Smooth muscle cell of the brain vasculature (primary cell): ENCODE measurements at regions not wholly inside any gene's neighbourhood (a gene's known extent, or its start where the extent isn't known, plus 50 kb on each side); places are given as distances from the start of the nearest gene placed in this dataset.
A peak's percentile ranks its signal among the peaks of the same experiment; 100 is the strongest.

ENCODE experiments used
- DNase-seq: peaks from one replicate; pipeline ENCODE4 v3.0.0-alpha.2; 2012; ENCODE audit warnings: low read depth, low spot score

DNA sequence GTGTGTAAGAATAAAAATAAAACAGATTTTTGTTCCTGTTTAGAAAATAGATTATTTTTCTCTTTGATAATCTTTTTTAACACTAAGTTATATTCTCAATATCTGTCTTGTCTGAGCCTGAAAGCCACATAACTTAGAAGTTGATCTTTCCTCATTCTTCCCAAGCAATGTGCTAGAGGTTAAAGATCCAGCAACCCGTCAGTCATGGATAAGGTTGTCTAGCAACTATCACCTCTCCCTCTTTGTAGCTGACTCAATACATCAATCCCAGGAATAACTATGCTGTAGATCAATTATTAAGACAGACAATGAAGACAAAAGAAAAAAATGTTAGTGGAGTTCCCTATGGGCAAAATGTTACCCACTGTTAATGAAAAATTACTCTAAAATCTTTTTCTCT is 813.1 kb upstream of the CCDC179 start:
- no peak for DNase-seq

DNA sequence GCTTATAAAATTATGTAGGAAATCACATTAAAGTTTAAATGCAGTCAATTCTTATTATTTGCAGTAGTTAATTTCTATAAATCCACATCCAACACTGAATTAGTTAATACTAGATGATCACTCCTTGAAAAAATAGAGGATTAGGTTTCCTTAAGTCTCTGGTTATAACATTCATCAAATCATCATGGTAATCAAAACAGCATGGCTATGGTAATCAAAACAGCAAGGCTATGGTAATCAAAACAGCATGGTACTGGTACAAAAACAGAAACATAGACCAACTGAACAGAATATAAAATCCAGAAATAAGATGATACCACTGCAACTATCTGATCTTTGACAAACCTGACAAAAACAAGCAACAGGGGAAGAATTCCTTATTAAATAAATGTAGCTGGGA is 814.6 kb upstream of the CCDC179 start:
- DNase-seq: no peak

DNA sequence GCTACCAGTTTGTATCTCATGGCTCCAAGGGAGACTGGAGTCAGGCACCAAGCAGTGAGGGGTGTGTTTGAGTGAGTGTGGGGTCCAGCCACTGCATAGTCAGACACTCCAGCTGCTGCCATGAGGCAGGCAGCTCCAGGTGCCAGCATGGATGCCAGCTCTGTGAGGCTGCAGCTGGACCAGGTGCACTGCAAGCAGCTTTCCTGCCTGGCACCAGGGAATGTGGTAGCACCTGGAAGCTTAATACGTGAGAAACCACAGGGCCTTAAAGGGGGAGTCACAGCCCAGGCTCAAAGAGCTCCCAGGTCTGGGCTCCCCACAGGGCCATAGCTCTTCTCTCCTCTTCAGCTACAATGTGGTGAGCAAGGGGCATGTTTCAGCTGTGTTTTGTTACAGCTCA is 817.8 kb upstream of the LUZP2 start:
- DNase-seq: no peak

DNA sequence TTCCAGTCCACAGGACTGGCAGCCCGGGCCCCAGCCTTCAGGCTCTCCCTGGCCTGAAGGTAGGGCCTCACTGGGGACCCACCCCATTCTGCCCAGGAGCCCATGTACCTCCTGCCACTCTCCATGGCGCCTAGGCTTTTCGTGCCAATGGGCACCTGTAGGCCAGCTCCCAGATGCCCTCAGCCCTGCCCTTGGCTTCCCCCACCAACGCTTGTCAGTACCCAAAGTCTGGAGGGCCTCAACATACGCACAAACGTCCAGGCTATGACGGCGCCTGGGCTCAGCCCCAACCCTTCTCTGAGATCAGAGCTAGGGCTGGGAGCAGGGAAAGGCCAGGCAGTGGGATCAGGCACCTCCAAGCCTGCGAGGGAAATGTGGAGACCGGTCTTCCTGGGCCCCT is 816.9 kb upstream of the LUZP2 start:
- no peak for DNase-seq

DNA sequence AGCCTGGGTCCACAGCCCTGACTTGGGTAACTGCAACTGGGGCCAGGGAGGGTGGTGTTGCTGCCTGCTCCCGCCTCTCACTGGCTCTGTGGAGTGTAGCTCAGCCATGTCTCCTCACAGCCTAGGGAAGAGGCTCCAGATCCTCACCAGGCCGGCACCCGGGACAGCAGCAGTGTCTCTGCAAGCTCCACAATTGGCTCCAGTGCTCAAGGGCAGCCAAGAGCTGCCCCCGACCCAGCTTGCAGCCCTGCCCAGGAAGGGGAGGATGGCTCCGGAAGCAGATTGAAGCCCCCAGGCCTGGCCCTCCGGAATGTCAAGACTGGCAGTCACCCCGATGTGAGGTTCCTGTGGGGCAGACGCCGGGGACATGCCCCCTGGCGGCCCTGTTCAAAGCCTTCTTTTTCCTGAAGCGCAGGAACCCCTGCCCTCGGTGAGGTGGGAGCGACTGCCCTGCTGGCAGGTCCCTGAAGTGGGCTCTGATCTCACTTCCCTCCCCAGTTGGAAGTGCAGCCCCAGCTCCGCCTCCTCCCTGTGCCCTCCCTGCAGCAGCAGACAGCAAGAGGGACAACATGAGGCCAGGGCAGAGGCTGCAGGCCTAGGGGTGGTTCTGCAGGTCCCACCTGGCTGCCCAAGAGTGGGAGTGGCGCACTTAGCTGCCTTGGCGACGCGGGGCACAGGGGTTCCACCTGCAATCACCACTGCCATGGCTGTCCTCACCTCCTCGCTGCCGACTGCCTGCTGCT is 816.2 kb upstream of the LUZP2 start:
- no peak for DNase-seq

DNA sequence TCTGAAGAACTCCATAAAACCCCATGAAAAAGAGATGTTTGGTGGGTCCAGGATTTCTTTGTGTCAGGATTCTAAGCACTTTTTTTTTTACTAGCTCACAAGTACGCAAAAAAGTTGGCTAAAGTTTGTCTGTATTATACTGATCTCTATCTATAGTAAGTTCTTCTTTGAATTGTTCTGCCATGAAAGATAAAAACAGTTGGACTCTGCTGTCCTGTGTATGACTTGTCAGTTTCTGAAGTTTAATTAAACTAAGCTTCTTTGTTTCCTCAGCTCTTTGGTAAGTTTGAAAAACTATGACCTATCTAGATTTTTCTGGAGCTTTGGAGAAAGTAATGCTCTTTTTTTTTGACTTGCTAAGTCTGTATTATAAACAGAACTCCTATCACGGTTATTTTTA is 812.2 kb upstream of the LUZP2 start:
- no peak for DNase-seq

DNA sequence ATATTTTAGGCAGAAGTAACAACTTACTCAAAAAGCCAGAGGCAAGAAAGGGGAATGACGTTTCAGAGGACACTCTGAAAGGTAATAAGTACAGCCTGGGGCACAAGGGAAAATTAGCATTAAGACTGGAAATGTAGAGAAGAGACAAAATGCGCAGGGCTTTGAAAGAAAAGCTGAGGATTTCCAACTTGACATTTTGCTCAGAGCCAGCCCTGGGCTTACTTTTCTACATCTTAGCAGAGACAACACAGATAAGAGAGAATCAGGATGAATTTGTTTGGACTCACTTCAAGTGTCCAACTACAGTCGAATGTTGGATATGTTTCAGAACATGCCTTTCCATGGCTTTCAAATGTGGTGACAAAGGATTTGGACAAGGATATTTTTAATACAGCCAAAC is 808.9 kb upstream of the LUZP2 start:
- DNase-seq: no peak

- no peak for DNase-seq
Measured at GRCh38 chr11:23688411-23688810, 808.4 kb upstream of the LUZP2 start.

DNA sequence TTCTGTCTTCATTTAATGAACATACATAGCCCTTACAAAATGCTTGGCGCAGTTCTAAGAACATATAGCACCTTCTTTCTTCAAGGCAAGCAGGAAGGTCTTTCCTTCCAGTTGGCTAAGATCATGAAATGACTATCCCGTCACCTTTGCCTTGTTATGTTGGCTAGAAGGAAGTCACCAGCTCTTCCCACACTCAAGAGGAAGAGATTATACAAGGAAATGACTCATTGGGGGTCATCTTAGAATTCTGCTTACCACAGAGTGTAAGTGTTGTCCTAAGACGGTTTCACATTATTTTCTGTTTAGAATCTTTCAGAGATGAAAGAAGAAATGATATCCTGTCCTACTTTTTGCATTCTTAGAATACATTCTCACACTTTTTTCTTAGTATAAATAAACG is 808.0 kb upstream of the LUZP2 start:
- peak; percentile 44 for DNase-seq

- DNase-seq: no peak
Measured at GRCh38 chr11:23696688-23697415, 800.0 kb upstream of the LUZP2 start.

GRCh38 chr11:23704183-23704582 is 792.7 kb upstream of the LUZP2 start:
- no peak for DNase-seq

DNA sequence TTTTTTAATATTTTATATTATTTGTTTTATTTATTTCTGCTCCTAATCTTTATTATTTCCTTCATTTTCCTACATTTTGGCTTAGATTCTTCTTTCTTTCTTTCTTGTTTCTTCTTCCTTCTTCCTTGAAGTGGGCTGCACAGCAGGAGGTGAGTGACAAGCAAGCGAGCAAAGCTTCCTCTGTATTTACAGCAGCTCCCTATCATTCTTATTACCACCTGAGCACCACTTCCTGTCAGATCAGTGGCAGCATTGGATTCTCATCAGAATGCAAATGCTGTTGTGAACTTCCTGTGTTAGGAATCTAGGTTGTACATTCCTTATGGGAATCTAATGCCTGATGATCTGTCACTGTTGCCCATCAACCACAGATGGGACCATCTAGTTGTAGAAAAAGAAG is 784.9 kb upstream of the LUZP2 start:
- no peak for DNase-seq

- no peak for DNase-seq
Measured at GRCh38 chr11:23719016-23719415, 777.8 kb upstream of the LUZP2 start.

DNA sequence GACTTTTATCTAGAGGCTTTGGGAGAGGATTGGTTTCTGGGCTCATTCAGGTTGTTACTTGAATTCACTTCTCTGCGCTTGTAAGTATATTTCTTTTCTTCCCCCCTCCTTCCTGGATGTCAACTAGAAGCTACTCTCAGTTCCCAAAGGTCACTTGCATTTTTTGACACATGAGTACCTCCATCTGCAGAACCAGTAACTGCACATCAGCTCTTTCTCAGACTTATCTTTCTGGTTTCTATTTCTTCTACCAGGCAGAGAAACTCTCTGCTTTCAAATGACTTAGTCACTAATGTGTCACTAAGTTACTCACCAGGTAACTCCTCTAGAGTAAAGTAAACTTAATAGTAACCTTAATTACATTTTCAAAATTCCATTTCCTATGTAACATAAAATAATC is 773.0 kb upstream of the LUZP2 start:
- no peak for DNase-seq

GRCh38 chr11:23725752-23726151 is 771.1 kb upstream of the LUZP2 start:
- no peak for DNase-seq

- DNase-seq: no peak
Measured at GRCh38 chr11:23727387-23727786, 769.5 kb upstream of the LUZP2 start.

- DNase-seq: peak; percentile 15
Measured at GRCh38 chr11:23727794-23728193, 769.1 kb upstream of the LUZP2 start.

GRCh38 chr11:23729088-23729487 is 767.8 kb upstream of the LUZP2 start:
- no peak for DNase-seq

- no peak for DNase-seq
Measured at GRCh38 chr11:23730307-23730998, 766.4 kb upstream of the LUZP2 start.

GRCh38 chr11:23732026-23732425 is 764.8 kb upstream of the LUZP2 start:
- DNase-seq: peak; percentile 40

- DNase-seq: no peak
Measured at GRCh38 chr11:23746896-23747295, 750.0 kb upstream of the LUZP2 start.

GRCh38 chr11:23749762-23750430 is 747.0 kb upstream of the LUZP2 start:
- DNase-seq: no peak
